ENCODE measurements at regions not wholly inside any gene's neighbourhood (a gene's known extent, or its start where the extent isn't known, plus 50 kb on each side); places are given as distances from the start of the nearest gene placed in this dataset.
"Not testable (repeated sequence)": the region's sequence is repeated elsewhere in the genome, so short reads cannot be mapped to it uniquely, and the experiment has no call there.

DNA sequence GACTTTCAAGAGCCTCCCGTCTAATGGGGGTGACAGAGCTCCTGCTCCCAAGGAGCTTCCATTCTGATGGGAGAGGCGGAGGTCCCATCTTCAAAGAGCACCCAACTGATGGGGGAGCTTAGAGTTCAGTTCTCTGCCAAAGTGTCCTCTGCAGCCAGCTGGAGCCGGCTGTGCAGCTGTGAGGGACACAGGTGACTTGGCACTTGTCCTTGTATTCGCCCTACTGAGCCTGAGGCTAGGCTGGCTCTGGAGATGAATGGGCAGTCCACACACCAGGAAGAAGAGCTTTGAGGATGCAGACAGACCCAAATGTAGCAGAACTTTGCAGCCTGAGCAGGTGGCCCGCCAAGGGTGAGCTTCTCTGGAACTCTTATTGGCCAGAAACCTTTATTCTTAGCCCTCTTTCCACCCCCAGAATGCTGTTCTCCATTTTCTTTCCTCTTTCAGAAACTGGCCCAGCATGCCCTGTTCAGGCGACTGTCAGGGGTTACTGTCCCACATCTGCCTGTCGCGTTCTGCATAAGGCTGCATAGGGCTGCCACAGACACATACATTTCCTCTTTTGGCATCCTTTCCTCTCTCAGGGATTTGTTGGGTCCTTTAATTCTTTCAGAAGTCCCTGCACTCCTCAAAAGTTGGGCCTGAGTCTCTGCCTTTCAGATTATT is 108.7 kb upstream of the LRFN2 start:
- no peak for DNase-seq (ENCODE audit: low read depth in 1 of 2, low spot score in 1 of 2)

- DNase-seq (ENCODE audit: low read depth in 1 of 2, low spot score in 1 of 2), result no peak
Observed at GRCh38 chr6:40695114-40695513, 108.0 kb upstream of the LRFN2 start.

DNA sequence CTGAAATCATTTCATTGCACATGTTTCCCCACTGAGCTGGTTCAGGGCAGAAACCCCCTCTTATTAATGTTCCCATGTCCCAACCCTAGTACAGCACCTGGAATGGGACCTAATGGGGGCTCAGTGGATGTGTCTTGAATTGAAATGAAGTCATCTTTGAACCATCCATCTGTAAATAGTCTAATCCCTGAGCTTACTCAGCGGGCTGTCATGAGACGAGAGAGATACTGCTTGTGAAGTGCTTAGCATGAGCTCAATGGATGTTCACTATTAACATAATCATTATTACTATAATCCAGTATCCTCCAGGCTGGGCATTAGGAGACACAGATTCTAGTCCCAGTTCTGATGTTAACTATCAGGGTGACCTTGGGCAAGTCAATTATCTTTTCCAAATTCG is 106.6 kb upstream of the LRFN2 start:
- DNase-seq (ENCODE audit: low read depth in 1 of 2, low spot score in 1 of 2), result no peak

- no peak for DNase-seq (ENCODE audit: low read depth in 1 of 2, low spot score in 1 of 2)
Observed at GRCh38 chr6:40692337-40692736, 105.2 kb upstream of the LRFN2 start.

DNA sequence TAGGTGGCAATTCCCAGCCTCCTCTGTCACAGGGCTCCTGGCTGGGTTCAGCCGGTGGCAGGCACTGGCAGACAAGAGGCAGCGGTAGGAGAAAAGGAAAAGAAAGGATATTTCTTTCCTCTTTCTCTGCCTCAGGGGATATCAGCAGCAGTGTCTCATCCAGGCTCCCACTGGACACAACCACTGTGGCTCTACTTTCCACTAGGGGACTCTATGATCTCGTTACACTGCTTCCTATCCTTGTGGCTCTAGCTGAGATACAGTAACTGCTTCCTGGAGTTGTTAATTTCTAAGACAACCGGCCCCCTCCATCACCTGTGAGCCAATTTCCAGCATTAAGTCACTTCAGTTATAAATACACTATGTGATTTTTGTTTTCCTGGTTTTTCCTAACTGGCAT is 102.0 kb upstream of the LRFN2 start:
- DNase-seq (ENCODE audit: low read depth in 1 of 2, low spot score in 1 of 2), result no peak

- no peak for DNase-seq (ENCODE audit: low read depth in 1 of 2, low spot score in 1 of 2)
Observed at GRCh38 chr6:40688214-40688761, 101.1 kb upstream of the LRFN2 start.

DNA sequence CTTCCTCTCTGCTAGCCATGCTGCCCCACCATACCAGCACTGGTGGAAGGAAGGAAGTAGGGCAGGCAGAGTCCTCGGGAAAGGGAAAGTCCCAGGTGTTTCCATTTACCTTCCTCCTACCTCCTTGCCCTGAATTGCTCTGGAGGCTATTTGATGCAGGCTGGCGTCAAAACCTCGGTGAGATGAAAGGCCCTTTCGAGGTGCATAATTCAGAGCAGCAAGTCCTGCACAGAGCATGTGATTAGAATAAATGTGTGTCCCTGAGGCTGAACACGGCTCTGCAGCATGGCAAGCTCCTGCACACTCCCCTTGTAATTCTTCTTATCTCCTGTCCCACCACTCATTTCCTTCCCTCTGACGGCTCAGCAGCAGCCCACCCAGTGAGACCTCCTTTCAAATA is 98.7 kb upstream of the LRFN2 start:
- DNase-seq (ENCODE audit: low read depth in 1 of 2, low spot score in 1 of 2), result no peak

- no peak for DNase-seq (ENCODE audit: low read depth in 1 of 2, low spot score in 1 of 2)
Observed at GRCh38 chr6:40681622-40682021, 94.5 kb upstream of the LRFN2 start.

DNA sequence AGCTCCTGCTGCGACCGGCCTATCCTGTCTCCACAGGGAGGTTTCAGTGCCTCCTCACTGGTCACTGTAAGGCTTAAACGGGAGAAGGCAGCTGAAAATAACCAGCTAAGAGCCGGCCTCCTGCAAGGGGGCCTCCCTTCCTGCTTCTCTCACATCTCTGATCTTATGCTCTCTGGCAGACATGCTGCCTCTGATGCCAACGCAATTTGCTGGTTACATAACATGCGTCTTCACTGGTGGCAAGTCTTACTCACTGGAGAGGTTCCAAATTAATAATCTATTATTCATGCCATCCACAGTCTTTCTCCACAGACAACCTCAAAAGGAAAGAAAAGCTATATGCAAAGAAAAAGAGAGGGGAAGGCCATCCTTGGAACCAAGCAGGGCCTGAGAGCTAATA is 91.8 kb upstream of the LRFN2 start:
- no peak for DNase-seq (ENCODE audit: low read depth in 1 of 2, low spot score in 1 of 2)

DNA sequence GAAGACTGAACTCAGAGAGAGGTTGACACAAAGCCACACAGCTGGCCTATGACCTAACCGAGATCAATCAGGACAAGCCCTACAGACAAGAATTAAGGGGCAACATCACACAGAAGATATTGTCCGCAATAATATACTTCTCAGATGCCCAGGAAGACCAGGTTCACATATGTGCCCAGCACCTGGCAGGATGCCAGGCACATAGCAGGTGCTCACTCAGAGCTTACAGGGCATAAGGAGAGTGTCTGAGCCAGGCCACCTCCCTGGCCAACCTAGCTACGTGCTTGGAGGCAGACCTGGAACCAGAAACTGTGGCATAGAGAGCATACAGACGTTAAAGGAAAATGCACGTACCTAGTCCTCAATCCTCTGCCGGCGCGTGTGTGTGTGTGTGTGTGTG is 87.0 kb upstream of the LRFN2 start:
- DNase-seq (ENCODE audit: low read depth in 1 of 2, low spot score in 1 of 2), result no peak

- no peak for DNase-seq (ENCODE audit: low read depth in 1 of 2, low spot score in 1 of 2)
Observed at GRCh38 chr6:40672087-40672486, 84.9 kb upstream of the LRFN2 start.

- no peak for DNase-seq (ENCODE audit: low read depth in 1 of 2, low spot score in 1 of 2)
Observed at GRCh38 chr6:40671694-40672050, 84.5 kb upstream of the LRFN2 start.

GRCh38 chr6:40671001-40671693 is 84.0 kb upstream of the LRFN2 start:
- no peak for DNase-seq (ENCODE audit: low read depth in 1 of 2, low spot score in 1 of 2)

DNA sequence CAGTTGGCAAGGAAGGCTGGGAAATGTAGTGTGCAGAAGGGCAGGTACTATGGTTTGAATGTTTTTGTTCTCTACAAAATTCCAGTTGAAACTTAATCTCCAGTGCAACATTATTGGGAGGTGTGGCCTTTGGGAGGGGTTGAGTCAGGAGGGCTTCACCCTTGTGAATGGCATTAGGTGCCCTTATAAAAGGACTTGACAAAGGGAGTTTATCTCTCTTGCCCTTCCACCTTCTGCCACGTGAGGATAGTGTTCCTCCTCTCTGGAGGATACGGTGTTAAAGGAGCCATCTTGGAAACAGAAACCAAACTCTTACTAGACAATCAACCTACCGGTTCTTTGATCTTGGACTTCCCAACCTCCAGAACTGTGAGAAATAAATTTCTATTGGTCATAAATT is 82.2 kb upstream of the LRFN2 start:
- DNase-seq (ENCODE audit: low read depth in 1 of 2, low spot score in 1 of 2), result no peak

- DNase-seq (ENCODE audit: low read depth in 1 of 2, low spot score in 1 of 2), result no peak
Observed at GRCh38 chr6:40668203-40668602, 81.0 kb upstream of the LRFN2 start.

DNA sequence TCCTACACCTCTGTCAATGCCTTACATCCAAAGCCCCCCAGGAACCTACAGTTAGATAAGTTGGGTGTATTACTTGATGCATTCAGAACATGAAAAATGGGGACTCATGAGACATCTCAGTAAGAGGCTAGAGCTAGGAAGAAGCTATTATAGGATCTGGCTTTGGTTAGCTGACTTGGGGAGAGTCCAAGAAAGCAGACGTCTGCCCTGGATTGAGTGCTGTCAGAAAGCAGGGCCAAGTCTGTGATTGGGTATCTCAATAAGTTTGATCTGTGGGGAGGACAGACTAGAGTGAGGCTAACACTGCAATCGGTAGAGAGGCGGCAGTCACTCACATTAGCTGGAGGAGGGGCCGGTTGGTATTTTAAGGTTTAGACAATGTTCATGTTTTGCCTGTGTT is 79.4 kb upstream of the LRFN2 start:
- DNase-seq (ENCODE audit: low read depth in 1 of 2, low spot score in 1 of 2), result no peak

DNA sequence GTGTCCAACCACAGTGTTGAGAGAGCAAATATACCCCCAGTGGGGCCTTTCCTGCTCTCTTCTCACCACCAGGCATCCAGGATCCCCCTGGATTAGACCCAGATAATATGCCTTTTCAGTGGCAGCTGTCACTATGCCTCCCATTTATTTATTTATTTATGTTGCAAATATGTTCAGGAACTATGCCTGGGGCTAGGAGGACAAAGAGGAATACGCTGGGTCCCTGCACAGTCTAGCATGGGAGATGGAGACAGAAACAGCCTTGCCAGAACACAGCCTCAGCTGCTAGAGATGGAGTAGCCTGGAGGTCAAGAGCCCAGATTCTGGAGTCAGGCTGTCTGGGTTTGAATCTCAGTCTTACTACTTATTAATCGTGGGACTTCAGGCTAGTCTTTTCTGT is 74.6 kb upstream of the LRFN2 start:
- DNase-seq (ENCODE audit: low read depth in 1 of 2, low spot score in 1 of 2), result no peak

DNA sequence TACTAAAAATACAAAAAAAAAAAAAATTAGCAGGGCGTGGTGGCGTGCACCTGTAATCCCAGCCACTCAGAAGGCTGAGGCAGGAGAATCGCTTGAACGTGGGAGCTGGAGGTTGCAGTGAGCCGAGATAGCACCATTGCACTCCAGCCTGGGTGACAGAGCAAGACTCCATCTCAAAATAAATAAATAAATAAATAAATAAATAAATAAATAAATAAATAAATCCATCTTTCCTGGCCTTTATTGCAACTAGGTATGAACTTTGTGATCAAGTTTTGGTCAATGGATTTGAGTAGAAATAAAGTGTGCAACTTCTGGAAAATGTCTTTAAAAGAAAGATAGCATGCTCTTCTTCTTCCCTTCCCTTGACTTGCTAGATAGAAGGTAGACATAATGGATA is 69.6 kb upstream of the LRFN2 start:
- not testable (repeated sequence) for DNase-seq (ENCODE audit: low read depth in 1 of 2, low spot score in 1 of 2)

GRCh38 chr6:40654828-40655227 is 67.7 kb upstream of the LRFN2 start:
- no peak for DNase-seq (ENCODE audit: low read depth in 1 of 2, low spot score in 1 of 2)

DNA sequence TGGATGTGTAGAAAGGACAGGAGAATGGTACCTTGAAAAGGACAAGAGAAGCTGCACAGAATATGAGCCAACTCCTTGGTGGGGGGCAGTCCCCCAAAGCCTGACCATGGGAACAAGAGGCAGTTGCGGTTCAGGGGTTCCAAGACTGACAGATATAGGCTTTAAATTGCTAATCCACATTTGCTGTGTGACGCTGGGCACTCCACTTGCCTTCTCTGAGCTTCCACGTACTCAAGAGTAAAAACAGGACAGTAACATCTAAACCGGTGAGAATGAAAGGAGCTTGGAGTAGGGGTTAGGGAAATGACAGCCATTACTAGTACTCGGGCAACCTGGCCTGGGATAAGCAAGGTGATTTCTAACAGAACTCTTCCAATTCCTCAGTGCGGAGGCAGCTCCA is 57.9 kb upstream of the LRFN2 start:
- no peak for DNase-seq (ENCODE audit: low read depth in 1 of 2, low spot score in 1 of 2)

DNA sequence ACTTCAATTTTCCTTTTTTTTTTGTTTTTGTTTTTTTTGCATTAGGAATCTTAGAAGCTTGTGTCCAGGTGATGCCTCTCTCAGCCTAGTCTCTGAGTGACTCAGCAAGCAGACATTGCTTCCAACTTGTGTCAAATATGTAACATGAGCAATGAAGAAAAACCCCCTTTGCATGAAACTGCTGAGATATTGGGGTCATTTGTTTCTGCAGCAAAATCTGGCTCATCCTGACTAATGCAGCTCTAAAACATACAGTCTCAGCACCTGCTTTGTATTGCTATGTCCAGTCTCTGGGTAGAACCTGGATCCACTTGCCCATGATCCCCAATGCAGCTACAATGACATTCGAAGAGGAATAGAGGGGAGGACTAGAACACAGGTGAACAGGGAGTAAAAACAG is 55.7 kb upstream of the LRFN2 start:
- DNase-seq (ENCODE audit: low read depth in 1 of 2, low spot score in 1 of 2), result no peak

GRCh38 chr6:40642190-40642589 is 55.0 kb upstream of the LRFN2 start:
- no peak for DNase-seq (ENCODE audit: low read depth in 1 of 2, low spot score in 1 of 2)
